GM21737 (cell line): ENCODE measurements at regions not wholly inside any gene's neighbourhood (a gene's known extent, or its start where the extent isn't known, plus 50 kb on each side); places are given as distances from the start of the nearest gene placed in this dataset.
"Not testable (repeated sequence)": the region's sequence is repeated elsewhere in the genome, so short reads cannot be mapped to it uniquely, and the experiment has no call there.

Source experiments
- ATAC-seq: cut with Tn5 transposase; IDR thresholded peaks from one replicate; pipeline ENCODE4 v1.9.1; 2021; ENCODE audit warnings: mild to moderate bottlenecking, moderate library complexity; ENCODE audit not compliant: unreplicated experiment

DNA sequence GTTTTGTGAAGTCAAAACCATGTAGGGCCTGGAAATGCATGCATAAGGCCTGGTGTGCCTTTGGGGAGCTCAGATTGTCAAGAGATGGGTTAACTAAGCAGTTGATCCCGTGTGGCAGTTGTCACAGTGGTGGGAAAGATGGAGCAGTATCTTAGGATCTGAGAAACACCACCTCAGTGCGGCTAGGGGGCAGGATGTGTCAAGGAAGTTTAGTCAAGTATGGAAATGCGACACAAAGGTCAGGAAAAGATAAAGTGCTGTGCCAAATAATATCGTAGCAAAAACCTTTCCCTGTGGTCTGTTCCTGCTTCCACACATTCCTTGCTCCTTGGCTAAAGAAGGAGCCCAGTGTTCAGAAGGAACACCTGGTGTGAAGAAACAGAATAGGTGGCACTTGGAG lies 396.4 kb downstream of the EDEM1 start:
- ATAC-seq, result no peak

DNA sequence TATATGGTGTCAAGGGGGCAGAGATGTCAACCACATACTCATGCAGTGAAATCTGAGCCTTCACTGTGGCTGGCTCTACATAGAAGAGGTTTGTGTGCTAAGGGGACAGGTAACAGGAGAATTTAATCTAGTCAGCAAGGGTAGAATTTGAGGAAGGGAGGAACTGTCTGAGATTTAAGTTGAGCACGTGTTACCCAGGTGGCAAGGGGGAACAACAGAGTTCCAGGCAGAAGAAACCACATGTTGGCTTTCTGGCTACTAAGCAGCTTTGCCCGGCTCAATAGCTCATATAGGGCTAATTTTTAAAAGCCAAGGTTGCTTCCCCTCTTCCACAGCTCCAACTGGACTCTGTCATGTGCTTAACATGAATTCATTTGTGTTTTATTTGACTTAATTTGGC lies 397.6 kb downstream of the EDEM1 start:
- no peak for ATAC-seq

DNA sequence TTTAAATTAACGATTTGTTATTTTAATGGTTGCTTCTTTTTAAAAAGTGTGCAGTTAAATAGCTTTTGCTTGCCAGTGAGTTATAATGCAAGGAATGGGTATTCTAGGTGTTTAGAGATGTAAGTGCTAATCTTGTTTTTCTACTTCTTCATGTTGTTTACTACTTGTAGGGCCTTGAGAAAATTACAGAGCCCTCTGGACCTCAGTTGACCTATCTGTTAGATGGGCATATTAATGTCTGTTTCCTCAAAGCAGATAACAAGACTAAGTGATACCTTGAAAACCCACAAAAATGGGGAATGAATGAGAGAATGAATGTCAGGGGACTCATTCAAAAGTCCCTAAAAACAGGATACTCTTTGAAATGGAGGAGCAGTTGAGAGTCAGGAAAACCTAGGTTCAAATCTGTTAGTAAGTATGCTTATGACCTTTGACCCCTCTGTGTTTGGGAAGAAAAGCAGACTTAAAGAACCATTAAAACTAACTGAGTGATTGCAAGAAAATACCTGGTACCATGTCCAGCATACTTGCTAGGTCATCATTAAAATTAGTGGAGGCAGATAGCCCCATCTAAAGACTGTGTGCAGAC lies 419.5 kb downstream of the EDEM1 start:
- ATAC-seq, result no peak

DNA sequence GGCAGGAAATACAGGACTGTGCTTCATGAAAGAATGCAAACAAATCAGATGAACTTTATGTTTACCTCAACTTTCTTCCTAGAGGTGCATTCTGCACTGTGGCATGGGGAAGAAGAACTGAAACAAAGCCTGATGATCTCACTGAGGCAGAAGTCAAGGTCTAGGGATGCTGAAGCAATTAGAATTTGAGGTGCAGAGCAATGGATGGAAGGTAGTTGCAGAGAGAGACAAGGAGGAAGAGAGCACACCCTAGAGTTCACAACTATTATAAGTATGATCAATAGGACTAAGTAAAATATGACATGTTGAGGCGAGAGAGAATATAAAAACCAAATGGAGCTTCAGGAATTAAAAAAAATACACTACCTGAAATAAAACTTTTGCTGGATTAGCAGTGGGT lies 420.1 kb downstream of the EDEM1 start:
- no peak for ATAC-seq

DNA sequence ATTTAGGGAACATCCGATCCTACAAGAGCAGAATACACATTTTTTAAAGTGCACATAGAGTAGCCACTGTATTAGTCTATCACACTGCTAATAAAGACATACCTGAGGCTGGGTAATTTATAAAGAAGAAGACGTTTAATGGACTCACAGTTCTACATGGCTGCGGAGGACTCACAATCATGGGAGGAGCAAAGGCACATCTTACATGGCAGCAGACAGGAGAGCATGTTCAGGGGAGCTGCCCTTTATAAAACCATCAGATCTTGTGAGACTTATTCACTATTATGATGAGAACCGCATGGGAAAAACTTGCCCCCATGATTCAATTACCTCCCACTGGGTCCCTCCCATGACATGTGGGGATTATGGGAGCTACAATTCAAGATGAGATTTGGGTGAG lies 421.5 kb downstream of the EDEM1 start:
- ATAC-seq, result not testable (repeated sequence)

DNA sequence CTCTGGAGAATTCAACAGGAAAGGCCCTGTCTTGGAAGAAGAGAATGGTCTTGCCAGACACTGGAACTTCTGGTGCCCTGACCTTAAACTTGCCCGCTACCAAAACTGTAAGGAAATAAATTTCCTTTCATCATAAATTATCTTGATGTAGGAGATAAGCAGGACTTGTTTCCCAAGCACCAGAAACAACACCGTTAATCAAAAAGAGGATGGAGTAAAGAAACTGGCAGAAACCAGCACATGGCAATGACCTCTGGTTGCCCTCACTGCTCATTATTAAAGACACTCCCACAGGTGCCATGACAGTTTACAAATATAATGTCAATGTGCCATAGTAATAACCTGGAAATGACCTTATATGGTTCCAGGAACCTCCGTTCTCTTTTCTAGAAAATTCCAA lies 426.1 kb downstream of the EDEM1 start:
- ATAC-seq, result no peak

DNA sequence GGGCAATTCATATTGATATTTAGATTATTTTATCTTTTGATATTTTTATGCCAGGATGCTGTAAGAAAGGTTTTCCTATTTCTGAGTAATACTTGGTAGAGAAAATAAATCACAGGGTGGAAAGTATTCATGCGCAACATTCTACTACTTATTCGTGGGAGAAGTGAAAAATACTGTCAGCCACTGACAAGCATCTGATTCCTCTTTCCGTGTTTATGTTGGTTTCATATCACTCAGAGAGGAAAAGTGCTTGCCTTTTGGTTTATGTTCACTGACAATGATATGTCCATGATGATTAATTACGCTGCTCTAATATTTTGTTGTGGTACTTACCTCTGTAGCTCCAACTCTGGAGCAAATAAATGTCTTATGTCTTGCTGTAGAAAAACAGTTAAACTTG lies 429.4 kb downstream of the EDEM1 start:
- no peak for ATAC-seq

DNA sequence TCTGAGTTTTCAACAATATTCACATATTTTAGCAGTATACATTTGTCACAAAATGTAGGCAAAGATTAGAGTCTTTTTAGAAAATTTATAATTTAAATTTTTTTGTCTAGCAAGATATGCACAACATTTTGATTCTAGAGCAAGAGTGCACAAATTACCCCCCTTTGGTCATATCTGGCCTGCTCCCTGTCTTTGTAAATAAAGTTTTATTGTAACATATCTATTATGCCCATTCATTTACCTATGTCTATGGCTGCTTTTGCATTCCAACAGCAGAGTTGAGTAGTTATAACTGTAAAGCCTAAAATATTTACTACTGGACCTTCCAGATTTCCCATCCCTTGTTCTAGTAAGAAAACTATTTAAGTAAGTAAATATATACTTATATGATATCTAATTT lies 430.7 kb downstream of the EDEM1 start:
- ATAC-seq, result no peak

DNA sequence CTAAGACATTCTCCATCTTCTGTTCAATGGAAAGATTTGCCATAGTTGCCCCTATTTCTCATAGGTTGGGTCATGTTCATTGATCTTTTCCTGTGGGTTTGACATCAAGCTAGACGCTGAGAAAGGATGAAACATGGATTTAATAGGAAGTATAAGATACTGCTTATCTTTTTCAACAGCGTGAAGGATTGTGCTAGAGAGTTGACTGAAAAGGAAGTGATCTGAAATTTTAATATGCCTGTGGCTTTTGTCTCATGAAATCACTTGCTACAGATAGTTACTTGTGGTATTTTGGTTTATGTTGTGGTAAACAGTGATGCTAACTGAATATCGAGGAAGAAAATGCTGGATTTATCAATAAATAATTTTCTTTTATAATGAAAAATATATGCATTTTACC lies 442.9 kb downstream of the EDEM1 start:
- ATAC-seq, result no peak

DNA sequence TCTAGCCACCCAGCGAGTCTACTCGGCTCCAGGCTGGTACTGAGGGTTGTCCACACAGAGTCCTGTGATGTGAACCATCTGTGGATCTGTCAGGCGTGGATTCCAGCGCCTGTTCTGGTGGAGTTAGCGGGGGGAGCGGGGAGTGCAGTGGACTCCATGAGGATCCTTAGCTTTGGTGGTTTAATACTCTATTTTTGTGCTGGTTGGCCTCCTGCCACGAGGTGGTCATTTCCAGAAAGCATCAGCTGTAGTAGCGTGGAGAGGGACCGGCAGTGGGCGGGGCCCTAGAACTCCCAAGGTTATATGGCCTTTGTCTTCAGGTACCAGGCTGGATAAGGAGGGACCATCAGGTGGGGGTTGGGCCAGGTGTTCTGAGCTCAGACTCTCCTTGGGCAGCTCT lies 446.5 kb downstream of the EDEM1 start:
- no peak for ATAC-seq

DNA sequence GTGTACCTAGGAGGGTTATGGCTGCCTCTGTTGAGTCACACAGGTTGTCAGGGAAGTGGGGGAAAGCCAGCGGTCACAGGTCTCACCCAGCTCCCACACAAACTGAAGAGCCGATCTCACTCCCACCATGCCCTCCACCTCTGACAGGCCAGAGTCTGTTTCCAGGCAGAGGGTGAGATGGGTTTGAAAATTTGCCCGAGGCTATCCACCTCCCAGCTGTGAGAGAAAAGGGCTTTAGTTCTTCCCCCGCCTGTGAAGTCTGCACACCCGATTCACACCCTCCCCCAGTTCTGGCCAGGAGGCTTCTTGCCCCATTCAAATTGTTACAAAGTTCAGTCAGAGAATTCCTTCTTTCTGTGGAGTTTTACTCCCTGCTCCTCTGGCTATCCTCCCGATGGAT lies 446.9 kb downstream of the EDEM1 start:
- ATAC-seq, result no peak

DNA sequence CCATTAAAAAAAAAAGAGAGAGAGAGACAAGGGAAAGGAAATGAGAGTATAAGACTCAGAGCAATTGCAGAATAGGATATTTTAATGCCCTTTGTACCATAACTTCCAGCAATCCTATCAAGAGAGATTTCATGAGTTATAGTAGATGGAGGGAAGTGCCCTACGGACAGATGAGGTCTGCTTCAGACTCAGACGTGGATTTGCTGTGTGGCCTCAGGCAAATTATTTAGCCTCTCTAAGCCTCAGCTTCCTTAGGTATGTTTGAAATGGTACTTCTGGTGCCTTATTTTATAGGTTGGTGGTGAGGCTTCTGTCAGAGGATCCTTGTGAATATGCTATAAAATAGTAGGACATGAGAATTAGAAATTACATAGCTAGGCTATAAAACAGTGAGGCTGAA lies 448.2 kb downstream of the EDEM1 start:
- ATAC-seq, result no peak

DNA sequence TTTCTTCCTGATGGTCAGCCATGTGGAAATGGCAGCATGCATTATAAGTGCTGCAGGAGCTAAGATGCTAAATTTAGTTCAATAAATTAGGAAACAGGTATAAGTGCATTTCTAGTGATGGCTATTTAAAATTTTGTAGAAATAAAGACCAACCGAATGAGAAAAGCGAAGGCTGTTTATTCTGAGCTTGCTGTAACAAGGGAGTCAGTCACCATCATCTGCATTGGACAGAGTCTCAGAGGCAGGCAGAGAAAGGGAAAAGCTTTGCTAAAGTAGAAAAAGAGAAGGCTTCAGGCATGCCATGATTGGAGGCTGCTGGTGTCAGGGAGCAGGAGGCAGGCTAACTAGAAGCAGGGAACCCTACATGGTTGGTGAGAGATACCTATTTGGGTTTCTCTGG lies 451.0 kb downstream of the EDEM1 start:
- ATAC-seq, result no peak

DNA sequence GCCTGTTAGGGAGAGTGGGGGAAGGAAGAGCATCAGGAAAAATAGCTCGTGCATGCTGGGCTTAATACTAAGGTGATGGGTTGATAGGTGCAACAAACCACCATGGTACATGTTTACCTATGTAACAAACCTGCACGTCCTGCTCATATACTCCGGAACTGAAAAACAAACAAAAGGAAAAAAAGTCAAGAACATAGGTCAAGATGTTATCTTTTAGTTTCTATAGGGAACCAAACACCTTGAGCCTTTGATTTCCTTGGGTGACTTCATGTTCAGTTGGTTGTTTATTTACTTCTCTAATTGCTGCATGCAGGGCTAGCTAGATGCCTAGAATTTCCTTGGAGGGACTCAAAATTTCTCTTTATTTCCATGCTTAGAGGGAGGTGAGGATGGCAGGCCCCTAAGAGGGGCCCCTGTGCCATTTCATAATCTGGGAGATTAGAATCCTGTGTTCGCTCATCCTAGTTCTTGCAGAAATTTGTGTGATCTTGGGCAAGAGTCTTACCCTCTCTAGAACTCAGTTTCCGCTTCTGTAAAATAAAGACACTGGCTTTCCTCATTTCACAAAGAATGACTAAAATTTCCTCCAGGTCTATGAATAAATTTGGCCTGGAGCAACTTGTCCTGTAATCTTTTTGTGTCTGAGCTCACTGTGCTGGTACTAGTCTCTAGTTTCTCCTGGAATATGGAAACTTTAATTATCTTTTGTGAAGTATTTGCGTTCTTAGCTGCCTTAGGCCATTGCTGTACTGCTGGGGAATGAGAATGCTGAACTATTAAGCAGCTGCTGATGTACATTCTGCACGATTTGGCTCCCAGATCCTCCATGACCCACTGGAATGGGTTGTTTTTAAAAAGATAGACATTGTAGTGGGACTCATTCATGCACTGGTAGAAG lies 457.5 kb downstream of the EDEM1 start:
- no peak for ATAC-seq

DNA sequence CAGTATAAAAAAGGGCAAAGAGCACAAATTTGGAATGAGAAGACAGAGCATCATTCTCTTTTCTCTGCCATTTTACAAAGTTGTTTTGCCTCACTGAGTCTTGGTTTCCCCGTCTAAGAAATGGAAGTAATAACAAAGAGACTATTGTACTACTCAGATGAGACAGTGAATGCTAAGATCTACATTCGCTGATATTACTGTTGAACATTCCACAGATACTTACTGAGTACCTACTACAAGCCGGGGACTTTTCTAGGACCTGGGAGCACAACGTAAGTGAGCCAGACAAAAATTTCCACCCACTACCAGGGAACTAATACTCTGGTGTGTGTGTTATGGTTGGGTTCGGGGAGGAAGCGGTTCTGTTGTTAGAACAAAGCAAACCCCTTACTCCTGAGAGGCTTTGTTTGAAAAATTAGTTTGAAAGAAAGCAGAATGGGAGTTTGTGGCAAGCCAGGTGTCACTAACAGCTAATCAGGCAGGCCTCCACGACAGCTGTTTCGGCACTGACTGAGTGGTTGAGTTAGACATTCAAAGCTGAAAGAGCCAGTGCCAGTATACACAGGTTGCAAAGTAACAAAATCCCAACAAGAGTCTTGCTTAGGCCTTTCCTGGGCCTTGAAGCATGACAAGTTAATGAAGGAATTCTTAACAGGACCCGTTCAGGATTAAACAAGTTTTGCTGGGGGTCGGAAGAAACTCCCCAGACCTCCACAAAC lies 458.3 kb downstream of the EDEM1 start:
- no peak for ATAC-seq

DNA sequence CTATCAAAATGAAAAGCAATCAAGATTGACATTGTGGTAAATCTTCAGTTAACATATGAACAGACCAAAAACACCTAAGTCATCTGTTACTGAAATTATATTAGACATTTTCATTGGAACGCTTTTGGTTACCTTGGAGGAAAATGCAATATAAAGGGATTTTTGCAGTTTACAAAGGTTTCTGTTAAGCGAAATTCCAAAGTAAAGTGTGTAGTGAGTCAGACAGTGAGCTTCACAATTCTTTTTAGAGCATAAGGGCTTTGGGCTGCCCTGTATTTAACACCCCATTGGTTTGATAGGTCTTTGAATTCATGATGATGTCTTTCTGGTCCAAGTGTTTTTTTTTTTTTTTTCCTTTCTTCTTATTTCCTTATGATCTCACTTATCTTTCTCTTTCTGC lies 462.8 kb downstream of the EDEM1 start:
- ATAC-seq, result no peak

DNA sequence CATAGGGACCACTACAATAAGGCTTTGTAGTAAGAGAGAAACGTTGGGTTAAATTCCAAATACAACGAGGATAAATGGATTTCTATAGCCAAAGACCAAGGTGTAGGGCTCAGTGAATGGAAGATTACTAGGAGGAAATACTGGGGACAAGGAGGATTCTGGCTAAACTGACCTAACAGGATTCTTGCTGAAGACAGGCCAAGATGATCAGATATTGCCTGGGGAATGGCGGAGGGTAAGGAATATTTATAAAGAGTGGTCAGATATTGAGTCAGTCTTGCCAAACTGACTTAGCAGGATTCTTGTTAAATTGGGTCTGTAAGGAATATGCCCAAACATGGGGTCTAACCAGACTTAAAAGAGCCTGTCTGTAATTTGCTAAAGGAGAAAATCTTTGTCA lies 463.8 kb downstream of the EDEM1 start:
- no peak for ATAC-seq

DNA sequence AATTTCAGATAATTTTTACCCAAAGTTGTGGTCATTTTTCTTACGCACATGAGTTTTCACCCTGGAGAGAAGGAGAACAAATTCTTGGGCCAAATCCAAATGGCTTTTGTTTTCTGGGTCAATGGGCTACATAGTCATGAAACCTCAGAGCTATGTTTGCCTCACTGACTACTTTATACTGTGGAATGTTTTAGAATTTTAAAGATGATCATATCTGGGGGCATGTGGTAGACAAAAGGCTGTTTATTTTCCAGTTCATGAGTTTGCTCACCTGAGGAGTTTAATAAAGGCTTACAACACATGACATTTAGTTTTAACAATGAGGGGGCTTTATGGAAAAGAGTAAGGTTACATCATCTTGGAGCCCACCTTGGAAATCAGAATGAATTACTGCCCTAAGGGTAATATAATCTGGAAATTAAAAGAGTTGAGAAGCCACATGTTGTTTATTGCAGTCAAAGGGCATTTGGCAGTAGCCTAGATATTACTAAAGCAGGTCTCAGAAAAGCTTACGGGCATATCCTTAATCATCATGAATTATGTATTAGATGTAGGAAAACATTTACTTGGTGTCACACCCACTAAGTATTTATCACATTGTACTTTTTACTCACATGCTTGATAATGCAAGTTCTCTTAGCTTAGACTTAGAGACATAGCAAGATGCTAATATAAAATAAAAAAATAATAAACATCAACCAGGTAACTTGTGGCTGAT lies 466.1 kb downstream of the EDEM1 start:
- no peak for ATAC-seq

DNA sequence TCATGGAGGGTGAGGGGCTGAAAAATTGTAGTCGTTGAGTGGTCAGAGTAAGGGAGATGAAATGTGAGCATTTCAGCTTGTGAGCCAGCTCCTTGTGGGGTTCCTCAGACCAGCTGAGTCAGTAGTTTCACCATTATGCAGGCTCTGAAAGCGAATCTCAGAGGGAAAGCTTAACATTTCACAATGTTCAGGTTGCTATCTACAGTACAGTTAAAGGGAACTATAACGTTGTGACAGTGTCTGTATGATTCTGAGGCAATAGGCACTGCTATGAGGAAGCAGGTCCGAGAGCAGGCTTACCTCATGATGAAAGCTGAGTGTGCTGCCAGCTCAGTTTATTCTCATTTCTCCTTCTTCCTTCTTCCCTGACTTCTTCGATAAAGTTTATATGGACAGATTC lies 469.6 kb downstream of the EDEM1 start:
- no peak for ATAC-seq

DNA sequence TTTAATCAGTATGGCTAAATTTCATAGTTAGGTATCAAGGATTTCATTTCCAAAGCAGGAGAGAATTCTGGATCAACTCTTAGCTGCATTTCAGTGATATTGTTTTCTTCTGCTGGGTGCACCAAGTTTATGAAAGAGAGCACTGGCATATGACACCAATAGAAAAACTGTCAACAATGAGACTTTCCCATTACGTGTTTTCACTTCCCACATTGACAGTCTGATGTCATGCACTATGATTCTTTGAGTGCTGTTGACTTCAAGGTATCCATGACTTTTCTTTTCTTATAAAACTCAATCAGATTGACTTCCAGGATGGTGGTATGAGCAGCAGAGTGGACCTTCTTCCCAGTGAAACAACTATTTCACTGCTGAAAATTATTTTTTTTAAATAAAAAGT lies 476.1 kb downstream of the EDEM1 start:
- ATAC-seq, result no peak

DNA sequence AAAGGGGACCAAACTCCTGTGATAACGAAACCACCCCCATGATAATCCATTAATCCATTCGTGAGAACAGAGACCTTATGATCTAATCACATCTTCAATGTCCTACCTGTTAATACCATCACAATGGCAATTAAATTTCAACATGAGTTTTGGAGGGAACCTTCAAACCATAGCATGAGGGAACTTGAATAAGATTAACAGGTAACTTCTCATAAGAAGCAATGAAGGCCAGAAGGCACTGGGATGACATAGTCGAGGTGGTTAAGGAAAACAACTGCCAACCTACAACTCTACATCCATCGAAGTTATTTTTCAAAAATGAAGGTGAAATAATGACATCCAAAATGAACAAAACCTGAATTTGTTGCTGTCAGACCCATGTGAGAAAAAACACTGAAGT lies 478.9 kb downstream of the EDEM1 start:
- ATAC-seq, result no peak
